NCI-H82 treated with DMSO at 0.1 percent for 48 hours (cell line): ENCODE measurements at regions not wholly inside any gene's neighbourhood (a gene's known extent, or its start where the extent isn't known, plus 50 kb on each side); places are given as distances from the start of the nearest gene placed in this dataset.

Experiments used
- DNase-seq: peaks from one replicate; lab custom pipeline; 2025; ENCODE audit not compliant: unreplicated experiment; lab: John Stamatoyannopoulos, UW

- no peak for DNase-seq
Measured at GRCh38 chr13:22698467-22698866, 482.3 kb upstream of the SGCG start.

- no peak for DNase-seq
Measured at GRCh38 chr13:22700246-22700887, 480.4 kb upstream of the SGCG start.

GRCh38 chr13:22703601-22704209 is 477.1 kb upstream of the SGCG start:
- no peak for DNase-seq

DNA sequence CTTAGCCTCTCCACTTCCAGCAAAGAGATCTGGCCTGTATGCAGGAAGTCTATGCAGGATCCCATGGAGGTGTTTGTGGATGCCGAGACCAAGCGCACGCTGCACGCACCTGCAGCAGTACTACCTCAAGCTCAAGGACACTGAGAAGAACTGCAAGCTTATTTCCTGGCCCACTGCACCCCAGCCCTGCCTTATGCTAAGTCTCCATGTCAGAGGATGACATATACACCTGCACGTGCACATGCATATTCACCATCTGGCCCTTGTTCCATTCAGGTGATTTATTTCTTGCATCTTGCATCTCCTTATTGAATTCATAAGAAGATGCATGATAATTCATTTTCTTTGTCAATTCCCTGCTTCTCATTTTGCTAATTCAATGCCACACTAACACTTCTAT is 472.8 kb upstream of the SGCG start:
- no peak for DNase-seq

- DNase-seq, result no peak
Measured at GRCh38 chr13:22717036-22717435, 463.7 kb upstream of the SGCG start.

DNA sequence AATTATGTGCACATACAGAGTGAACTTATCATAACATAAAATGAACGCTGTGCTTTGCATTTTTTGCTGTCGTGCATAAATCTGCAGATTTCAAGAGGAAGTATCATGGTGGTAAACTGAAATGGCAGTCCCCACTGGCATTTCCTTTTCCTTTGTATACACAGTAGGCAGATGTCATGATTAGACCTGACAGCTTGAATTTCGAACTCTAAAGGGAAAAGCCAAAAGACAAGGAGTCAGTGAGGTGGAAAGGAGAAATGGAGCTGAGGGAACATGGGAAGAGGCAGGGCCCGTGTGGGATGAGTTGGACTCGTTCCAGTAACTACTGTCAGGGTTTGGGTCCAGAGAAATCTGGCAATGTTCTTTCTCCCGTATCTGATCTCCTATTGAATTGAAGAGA is 454.1 kb upstream of the SGCG start:
- no peak for DNase-seq

GRCh38 chr13:22735011-22735995 is 445.5 kb upstream of the SGCG start:
- DNase-seq, result no peak

GRCh38 chr13:22736084-22736767 is 444.6 kb upstream of the SGCG start:
- no peak for DNase-seq

- DNase-seq, result no peak
Measured at GRCh38 chr13:22736768-22737092, 444.0 kb upstream of the SGCG start.

DNA sequence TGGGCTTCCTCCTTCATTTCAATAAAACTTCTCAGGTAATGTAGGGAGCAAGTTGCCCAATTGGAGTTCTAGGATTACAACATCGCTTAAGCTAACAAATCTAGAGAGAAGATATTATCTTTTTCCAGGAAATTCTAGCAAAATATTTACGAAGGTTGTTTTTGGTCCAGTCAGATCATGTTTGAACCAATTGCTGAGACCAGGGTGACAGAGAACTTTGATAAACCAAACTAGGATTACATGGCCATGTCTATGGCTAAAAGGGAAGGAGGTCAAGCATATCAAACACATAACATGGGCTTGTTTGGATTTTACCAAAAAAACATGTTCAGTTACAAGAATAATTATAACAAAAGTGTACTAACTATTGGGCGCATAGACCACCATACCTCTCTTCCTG is 442.4 kb upstream of the SGCG start:
- no peak for DNase-seq

- DNase-seq, result no peak
Measured at GRCh38 chr13:22740264-22740663, 440.5 kb upstream of the SGCG start.

GRCh38 chr13:22744688-22745452 is 435.9 kb upstream of the SGCG start:
- no peak for DNase-seq

DNA sequence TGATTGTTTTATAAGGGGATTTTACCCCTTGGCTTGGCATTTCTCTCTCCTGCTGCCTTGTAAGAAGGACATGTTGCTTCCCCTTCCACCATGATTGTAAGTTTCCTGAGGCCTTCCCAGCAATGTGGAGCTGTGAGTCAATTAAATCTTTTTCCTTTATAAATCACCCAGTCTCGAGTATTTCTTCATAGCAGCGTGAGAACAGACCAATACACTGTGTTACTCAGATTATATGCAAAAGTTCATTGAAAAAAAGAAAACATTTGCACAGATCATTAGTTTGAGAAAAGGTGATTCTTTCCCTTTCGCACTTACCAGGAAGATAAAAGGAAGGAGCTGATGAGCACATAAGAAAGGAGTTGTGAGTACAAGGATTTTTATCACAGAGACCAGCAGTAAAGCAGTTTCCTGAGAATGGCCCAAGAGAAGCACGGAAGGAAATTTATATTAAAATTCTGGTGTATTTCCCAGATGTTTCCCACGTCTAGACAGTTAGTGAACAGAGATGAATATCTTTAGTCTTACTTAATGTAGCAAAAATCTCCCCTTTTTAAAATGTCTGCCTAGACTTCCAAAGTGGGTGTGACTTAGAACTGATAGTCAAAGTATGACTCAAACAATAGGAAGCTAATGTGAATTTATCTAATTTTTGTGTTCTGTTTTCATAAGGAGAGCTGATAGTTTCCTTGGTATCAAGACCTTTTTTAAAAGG is 431.8 kb upstream of the SGCG start:
- DNase-seq, result no peak

DNA sequence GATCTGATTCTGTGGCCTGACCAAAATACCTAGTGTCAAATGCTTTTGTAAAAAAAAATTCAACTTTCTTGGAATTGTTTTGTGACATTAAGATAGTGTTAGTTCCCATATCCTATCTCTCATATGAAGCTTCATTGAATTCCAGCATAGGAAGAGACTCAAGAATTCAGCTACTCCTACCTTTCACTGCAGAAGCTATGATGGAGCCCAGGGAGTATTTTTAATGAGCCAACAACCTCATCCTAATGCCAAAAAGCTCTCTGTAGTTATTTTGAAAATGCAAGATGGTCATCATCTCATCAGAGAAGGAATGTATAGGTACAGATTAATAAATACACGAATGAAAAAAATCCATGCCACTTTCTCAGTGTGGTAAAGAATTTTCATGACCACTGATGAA is 431.2 kb upstream of the SGCG start:
- DNase-seq, result no peak

DNA sequence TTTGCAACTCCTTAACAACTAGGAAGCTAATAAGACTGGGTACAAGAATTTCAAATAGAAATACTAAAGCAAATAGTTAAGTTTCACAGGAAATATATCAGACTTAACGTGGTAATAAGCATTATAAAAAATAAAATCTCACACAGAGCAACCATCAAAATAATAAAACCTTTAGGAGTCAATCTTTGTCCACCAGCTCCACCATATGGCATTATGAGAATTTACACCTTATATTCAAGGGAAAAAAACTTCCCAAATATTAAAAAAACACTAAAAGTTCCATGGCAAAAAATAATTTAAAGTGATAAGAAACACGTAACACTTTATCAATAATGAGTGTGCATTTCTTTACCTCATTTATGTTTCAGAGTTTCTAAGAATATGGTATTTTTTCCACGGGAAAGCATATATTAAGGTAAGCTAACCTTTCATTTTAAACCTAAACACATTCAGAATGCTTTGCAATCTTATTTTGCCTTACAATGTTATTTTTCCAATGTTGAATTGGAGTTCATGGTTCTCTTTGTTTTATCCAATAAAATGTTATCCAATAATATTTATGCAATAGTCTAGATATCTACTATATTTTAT is 423.2 kb upstream of the SGCG start:
- no peak for DNase-seq

GRCh38 chr13:22758245-22758644 is 422.5 kb upstream of the SGCG start:
- no peak for DNase-seq

- no peak for DNase-seq
Measured at GRCh38 chr13:22761709-22762108, 419.1 kb upstream of the SGCG start.

DNA sequence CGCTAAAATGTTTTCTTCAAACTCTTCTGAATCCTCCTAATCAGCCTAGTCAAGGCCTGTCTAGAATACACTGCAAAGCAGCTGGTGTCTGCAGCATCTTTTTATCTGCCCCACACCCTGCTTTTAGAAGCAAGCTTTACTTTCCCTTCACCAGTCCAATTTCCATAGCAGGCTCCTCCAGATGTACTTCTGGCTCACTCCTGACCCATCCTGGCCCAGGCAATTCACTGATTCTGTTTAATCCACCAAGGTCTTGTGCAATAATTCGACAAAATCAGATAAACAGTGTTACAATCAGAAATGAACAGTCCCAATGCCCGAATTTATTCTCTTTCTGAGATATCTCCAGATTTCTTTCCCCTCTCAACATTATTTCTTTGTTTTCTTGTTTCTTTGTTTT is 415.2 kb upstream of the SGCG start:
- no peak for DNase-seq

DNA sequence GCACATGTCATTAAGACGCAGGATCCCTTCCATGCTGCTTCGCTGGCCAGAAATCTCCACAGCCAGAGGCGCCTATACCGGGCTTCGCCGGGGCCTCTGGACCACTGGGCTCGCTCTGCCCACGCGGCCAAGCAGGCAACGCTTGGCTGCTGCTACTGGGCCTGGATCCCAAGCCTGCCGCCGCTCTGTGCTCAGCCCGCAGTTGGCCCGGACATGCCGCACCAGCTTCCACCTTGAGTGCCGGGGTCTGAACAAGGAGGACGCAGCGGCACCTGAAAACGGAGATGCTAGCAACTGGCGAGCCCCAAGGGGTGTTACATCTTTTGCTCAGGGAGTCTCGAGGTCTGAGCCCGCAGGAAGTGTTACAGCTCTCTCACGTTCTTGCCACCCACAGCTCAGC is 409.9 kb upstream of the SGCG start:
- DNase-seq, result no peak

- DNase-seq, result no peak
Measured at GRCh38 chr13:22773465-22773864, 407.3 kb upstream of the SGCG start.
